Liver (tissue), 3 donors: ENCODE measurements at regions not wholly inside any gene's neighbourhood (a gene's known extent, or its start where the extent isn't known, plus 50 kb on each side); places are given as distances from the start of the nearest gene placed in this dataset.
"Not testable (repeated sequence)": the region's sequence is repeated elsewhere in the genome, so short reads cannot be mapped to it uniquely, and the experiment has no call there.

Experiments
- EGR1 ChIP-seq, 2 donors: IDR thresholded peaks; 2 replicates each; pipeline ENCODE4 v1.6.1; 2016 to 2018; ENCODE audit warnings: antibody characterized with exemption in 2 of 2, low read depth in 2 of 2
- FOXA1 ChIP-seq: IDR thresholded peaks from 2 replicates; pipeline ENCODE4 v1.6.1; 2016; ENCODE audit warnings: antibody characterized with exemption
- GABPA ChIP-seq, 2 donors: IDR thresholded peaks in 1 of 2; conservative IDR thresholded peaks in 1 of 2; 2 replicates each; pipeline ENCODE4 v1.6.1; 2016; ENCODE audit warnings: antibody characterized with exemption in 2 of 2, mild to moderate bottlenecking in 1 of 2, moderate library complexity in 1 of 2
- NR2F2 ChIP-seq: IDR thresholded peaks from 2 replicates; pipeline ENCODE4 v1.6.1; 2016; ENCODE audit warnings: antibody characterized with exemption
- RAD21 ChIP-seq, 2 donors: IDR thresholded peaks; 2 replicates each; pipeline ENCODE4 v1.6.1; 2016; ENCODE audit warnings: antibody characterized with exemption in 2 of 2, mild to moderate bottlenecking in 2 of 2
- TAF1 ChIP-seq: conservative IDR thresholded peaks from 2 replicates; pipeline ENCODE4 v1.6.1; 2016; ENCODE audit warnings: antibody characterized with exemption, mild to moderate bottlenecking
- YY1 ChIP-seq: IDR thresholded peaks from 2 replicates; pipeline ENCODE4 v1.6.1; 2016; ENCODE audit warnings: antibody characterized with exemption, mild to moderate bottlenecking
- TF ChIP-seq, protein P1 (sequence below): fragments of 150-350 bp; IDR thresholded peaks from 2 replicates; pipeline ENCODE4 v1.5.1; 2017; ENCODE audit warnings: improper control_type of control experiment, low read depth, low read length; ENCODE audit not compliant: missing input control
- TF ChIP-seq, protein P2 (sequence below): IDR thresholded peaks from 2 replicates; pipeline ENCODE4 v1.6.1; 2016; ENCODE audit warnings: antibody characterized with exemption, mild to moderate bottlenecking
- TF ChIP-seq, protein P3 (sequence below): IDR thresholded peaks from 2 replicates; pipeline ENCODE4 v1.6.1; 2016; ENCODE audit warnings: antibody characterized with exemption
- donor health status: healthy.
- donor health status: healthy.

DNA sequence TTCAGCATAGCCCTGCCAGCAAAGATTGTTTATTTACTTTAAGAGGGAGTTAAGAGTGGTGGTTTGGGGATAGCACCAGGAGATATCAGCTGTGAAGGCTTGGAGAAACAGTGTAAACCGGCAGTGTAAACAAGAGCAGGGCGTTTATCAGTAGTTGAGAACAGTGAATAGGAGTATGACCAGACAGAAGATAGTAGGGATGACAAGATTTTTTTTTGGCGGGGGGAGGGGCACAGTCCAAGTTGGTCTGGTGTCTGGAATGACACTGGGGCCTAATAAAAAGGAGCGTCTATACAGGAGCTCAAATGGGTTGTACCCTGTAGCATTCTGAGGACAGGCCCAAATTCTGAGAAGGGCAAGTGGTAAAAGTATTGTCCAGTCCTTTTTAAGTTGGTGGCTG, 433.4 kb upstream of the NDST3 start:
- TF ChIP-seq, protein P1, sequence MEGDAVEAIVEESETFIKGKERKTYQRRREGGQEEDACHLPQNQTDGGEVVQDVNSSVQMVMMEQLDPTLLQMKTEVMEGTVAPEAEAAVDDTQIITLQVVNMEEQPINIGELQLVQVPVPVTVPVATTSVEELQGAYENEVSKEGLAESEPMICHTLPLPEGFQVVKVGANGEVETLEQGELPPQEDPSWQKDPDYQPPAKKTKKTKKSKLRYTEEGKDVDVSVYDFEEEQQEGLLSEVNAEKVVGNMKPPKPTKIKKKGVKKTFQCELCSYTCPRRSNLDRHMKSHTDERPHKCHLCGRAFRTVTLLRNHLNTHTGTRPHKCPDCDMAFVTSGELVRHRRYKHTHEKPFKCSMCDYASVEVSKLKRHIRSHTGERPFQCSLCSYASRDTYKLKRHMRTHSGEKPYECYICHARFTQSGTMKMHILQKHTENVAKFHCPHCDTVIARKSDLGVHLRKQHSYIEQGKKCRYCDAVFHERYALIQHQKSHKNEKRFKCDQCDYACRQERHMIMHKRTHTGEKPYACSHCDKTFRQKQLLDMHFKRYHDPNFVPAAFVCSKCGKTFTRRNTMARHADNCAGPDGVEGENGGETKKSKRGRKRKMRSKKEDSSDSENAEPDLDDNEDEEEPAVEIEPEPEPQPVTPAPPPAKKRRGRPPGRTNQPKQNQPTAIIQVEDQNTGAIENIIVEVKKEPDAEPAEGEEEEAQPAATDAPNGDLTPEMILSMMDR: not testable (repeated sequence)
- TF ChIP-seq TAF1; NR2F2; EGR1 (IDR thresholded peaks at IDR 0.05; ENCODE audit: low read depth in 2 of 2); FOXA1; YY1; RAD21 (IDR thresholded peaks at IDR 0.05); GABPA (IDR thresholded peaks at IDR 0.05 in 1 of 2, conservative IDR thresholded peaks at IDR 0.05 in 1 of 2): not testable (repeated sequence)
- TF ChIP-seq, protein P2, sequence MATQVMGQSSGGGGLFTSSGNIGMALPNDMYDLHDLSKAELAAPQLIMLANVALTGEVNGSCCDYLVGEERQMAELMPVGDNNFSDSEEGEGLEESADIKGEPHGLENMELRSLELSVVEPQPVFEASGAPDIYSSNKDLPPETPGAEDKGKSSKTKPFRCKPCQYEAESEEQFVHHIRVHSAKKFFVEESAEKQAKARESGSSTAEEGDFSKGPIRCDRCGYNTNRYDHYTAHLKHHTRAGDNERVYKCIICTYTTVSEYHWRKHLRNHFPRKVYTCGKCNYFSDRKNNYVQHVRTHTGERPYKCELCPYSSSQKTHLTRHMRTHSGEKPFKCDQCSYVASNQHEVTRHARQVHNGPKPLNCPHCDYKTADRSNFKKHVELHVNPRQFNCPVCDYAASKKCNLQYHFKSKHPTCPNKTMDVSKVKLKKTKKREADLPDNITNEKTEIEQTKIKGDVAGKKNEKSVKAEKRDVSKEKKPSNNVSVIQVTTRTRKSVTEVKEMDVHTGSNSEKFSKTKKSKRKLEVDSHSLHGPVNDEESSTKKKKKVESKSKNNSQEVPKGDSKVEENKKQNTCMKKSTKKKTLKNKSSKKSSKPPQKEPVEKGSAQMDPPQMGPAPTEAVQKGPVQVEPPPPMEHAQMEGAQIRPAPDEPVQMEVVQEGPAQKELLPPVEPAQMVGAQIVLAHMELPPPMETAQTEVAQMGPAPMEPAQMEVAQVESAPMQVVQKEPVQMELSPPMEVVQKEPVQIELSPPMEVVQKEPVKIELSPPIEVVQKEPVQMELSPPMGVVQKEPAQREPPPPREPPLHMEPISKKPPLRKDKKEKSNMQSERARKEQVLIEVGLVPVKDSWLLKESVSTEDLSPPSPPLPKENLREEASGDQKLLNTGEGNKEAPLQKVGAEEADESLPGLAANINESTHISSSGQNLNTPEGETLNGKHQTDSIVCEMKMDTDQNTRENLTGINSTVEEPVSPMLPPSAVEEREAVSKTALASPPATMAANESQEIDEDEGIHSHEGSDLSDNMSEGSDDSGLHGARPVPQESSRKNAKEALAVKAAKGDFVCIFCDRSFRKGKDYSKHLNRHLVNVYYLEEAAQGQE: not testable (repeated sequence)
- TF ChIP-seq, protein P3, sequence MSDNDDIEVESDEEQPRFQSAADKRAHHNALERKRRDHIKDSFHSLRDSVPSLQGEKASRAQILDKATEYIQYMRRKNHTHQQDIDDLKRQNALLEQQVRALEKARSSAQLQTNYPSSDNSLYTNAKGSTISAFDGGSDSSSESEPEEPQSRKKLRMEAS: not testable (repeated sequence)
